Endothelial cell of umbilical vein (primary cell): ENCODE measurements at regions not wholly inside any gene's neighbourhood (a gene's known extent, or its start where the extent isn't known, plus 50 kb on each side); places are given as distances from the start of the nearest gene placed in this dataset.
"Not testable (repeated sequence)": the region's sequence is repeated elsewhere in the genome, so short reads cannot be mapped to it uniquely, and the experiment has no call there.

Experiments
- BruUV-seq: library from RNA; stranded (reverse); fragments of 400-500 nt; replicated peaks from 2 replicates; lab custom pipeline; 2021; lab: Mats Ljungman, UMichigan
- CTCF ChIA-PET: fragments of 300-600, 350-600 bp; sonication (Branson Sonifier 250); formaldehyde crosslinking; loops from one replicate; lab custom pipeline; 2021; ENCODE audit warnings: antibody characterized with exemption, inconsistent platforms; lab: Charles Lee
- POLR2A ChIA-PET: fragments of 300-600, 350-600 bp; sonication (Branson Sonifier 250); formaldehyde crosslinking; loops from one replicate; lab custom pipeline; 2021; ENCODE audit warnings: antibody characterized with exemption, inconsistent platforms; lab: Charles Lee
- DNase-seq: peaks from one replicate; pipeline ENCODE4 v3.0.0-alpha.2; 2011; ENCODE audit warnings: low read depth, low spot score
- FAIRE-seq: peaks from 2 replicates; lab custom pipeline; 2011; peaks lifted over from hg19 to GRCh38; lab: Jason Lieb, UNC
- H2AFZ ChIP-seq: 2 replicates; pipeline ENCODE4 v1.6.0; 2012; ENCODE audit warnings: low read depth, low read length, control low read depth, inconsistent platforms
- H3K27ac ChIP-seq: 2 replicates; pipeline ENCODE4 v1.5.1; 2011; ENCODE audit warnings: low read depth, mild to moderate bottlenecking, control low read depth, low read length, moderate library complexity; ENCODE audit not compliant: insufficient read depth
- H3K27me3 ChIP-seq, 2 experiments: 2 replicates each; pipeline versions ENCODE4 v1.6.0 to v1.6.1; 2011; ENCODE audit warnings: low read length in 2 of 2, mixed read lengths in 1 of 2; ENCODE audit not compliant: control insufficient read depth in 2 of 2, insufficient read depth in 2 of 2
- H3K36me3 ChIP-seq, 2 experiments: 2 replicates in 1 of 2; 3 replicates in 1 of 2; pipeline ENCODE4 v1.5.1; 2011; ENCODE audit warnings: low read length in 2 of 2, mild to moderate bottlenecking in 1 of 2, moderate library complexity in 1 of 2; ENCODE audit not compliant: control insufficient read depth in 2 of 2, insufficient read depth in 2 of 2; ENCODE audit errors: extremely low read depth in 1 of 2
- H3K4me1 ChIP-seq: 3 replicates; pipeline ENCODE4 v1.5.1; 2011; ENCODE audit warnings: mild to moderate bottlenecking, low read length; ENCODE audit not compliant: control insufficient read depth, insufficient read depth; ENCODE audit errors: extremely low read depth
- H3K4me2 ChIP-seq: 2 replicates; pipeline ENCODE4 v1.6.1; 2011; ENCODE audit warnings: low read length, control low read depth, mixed read lengths; ENCODE audit not compliant: insufficient read depth
- H3K4me3 ChIP-seq, 3 experiments: fragments of 200-600 bp in 1 of 3; sonication (generic), shearing (Covaris generic) in 1 of 3; replicated peaks in 1 of 3; 2 replicates each; pipeline ENCODE4 v1.5.1; 2011 to 2016; ENCODE audit warnings: control low read depth in 3 of 3, low read length in 3 of 3, mild to moderate bottlenecking in 2 of 3, inconsistent platforms in 1 of 3, low read depth in 1 of 3, moderate library complexity in 1 of 3; ENCODE audit not compliant: insufficient read depth in 1 of 3
- H3K79me2 ChIP-seq: 2 replicates; pipeline ENCODE4 v1.6.0; 2012; ENCODE audit warnings: low read length, inconsistent platforms; ENCODE audit not compliant: control insufficient read depth, insufficient read depth
- H3K9ac ChIP-seq: replicated peaks from 2 replicates; pipeline ENCODE3; 2011; ENCODE audit warnings: low read length, control low read depth; ENCODE audit not compliant: insufficient read depth; ENCODE audit errors: extremely low read depth
- H3K9me1 ChIP-seq: replicated peaks from 3 replicates; pipeline ENCODE4 v1.6.0; 2011; ENCODE audit warnings: mild to moderate bottlenecking, low read length; ENCODE audit not compliant: control insufficient read depth, insufficient read depth; ENCODE audit errors: extremely low read depth
- H3K9me3 ChIP-seq: replicated peaks from 2 replicates; pipeline ENCODE4 v1.5.1; 2012; ENCODE audit warnings: low read length, inconsistent platforms; ENCODE audit not compliant: control insufficient read depth, insufficient read depth
- H4K20me1 ChIP-seq: replicated peaks from 2 replicates; pipeline ENCODE3; 2011; ENCODE audit warnings: mild to moderate bottlenecking, low read length; ENCODE audit not compliant: control insufficient read depth, insufficient read depth; ENCODE audit errors: extremely low read depth
- CTCF ChIP-seq, 2 donors: IDR thresholded peaks; 1 replicate in 1 of 2; 2 replicates in 1 of 2; pipeline ENCODE4 v1.5.1; 2011; ENCODE audit warnings: low read length in 2 of 2, mild to moderate bottlenecking in 2 of 2, moderate library complexity in 2 of 2, control low read depth in 1 of 2, inconsistent platforms in 1 of 2, low read depth in 1 of 2; ENCODE audit not compliant: insufficient read depth in 1 of 2; ENCODE audit errors: extremely low read depth in 1 of 2
- EZH2 ChIP-seq: IDR thresholded peaks from 2 replicates; pipeline ENCODE4 v1.6.1; 2012; ENCODE audit warnings: borderline replicate concordance, low read depth, mild to moderate bottlenecking, moderate library complexity, low read length, inconsistent platforms; ENCODE audit not compliant: severe bottlenecking
- FOS ChIP-seq: IDR thresholded peaks from 2 replicates; pipeline ENCODE4 v1.6.1; 2011; ENCODE audit warnings: mild to moderate bottlenecking, low read length, moderate library complexity, borderline replicate concordance; ENCODE audit not compliant: insufficient read depth
- GATA2 ChIP-seq: IDR thresholded peaks from 2 replicates; pipeline ENCODE4 v1.7.0; 2011; ENCODE audit warnings: low read depth, mild to moderate bottlenecking, moderate library complexity, mixed read lengths, low read length; ENCODE audit not compliant: insufficient read length, insufficient read depth
- JUN ChIP-seq: IDR thresholded peaks from 2 replicates; pipeline ENCODE4 v1.6.1; 2011; ENCODE audit warnings: borderline replicate concordance, low read depth; ENCODE audit not compliant: insufficient read length, insufficient read depth
- MAX ChIP-seq: IDR thresholded peaks from 2 replicates; pipeline ENCODE4 v1.6.1; 2011; ENCODE audit not compliant: insufficient read depth, insufficient read length
- MYC ChIP-seq: IDR thresholded peaks from one replicate; pipeline ENCODE4 v1.6.1; 2011; ENCODE audit warnings: mild to moderate bottlenecking, low read depth, low read length
- POLR2A ChIP-seq: IDR thresholded peaks from 2 replicates; pipeline ENCODE4 v1.6.1; 2012; ENCODE audit warnings: low read depth, mild to moderate bottlenecking, control low read depth, low read length
- POLR2AphosphoS5 ChIP-seq: IDR thresholded peaks from 2 replicates; pipeline ENCODE4 v1.6.1; 2012; ENCODE audit warnings: low read depth, mild to moderate bottlenecking, control low read depth, low read length, moderate library complexity; ENCODE audit not compliant: insufficient read depth
- dilution Hi-C: fragments of 300-500 bp; cut with MboI; formaldehyde crosslinking; loops from one replicate; pipeline ENCODE4 v1.15.0; 2019; ENCODE audit warnings: low sequenced_read_pairs; ENCODE audit not compliant: extremely low pct_ligation_motif_present
- intact Hi-C: fragments of 100-400 bp; cut with micrococcal nuclease; formaldehyde crosslinking; loops from one replicate; pipeline ENCODE4 v1.10.0; 2022

DNA sequence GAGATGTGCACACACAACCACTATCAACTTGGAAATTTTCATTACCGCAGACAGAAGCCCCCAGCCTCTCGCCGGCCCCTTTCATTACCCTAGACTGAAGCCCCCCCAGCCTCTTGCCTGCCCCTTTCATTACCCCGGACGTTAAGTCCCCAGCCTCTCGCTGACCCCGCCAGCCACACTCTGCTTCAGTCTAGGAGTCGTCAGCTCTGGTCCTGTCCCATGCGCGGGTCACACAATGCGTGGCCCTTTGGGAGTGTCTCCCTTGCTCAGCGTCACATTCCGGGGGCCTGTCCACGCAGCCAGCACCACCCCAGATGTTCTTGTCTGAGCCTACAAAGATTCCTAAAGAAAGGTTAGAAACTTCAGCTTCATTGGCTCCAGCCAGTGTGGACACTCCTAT, 157.7 kb downstream of the LAT start:
- H3K79me2 ChIP-seq, H3K4me3 ChIP-seq, H3K27me3 ChIP-seq, intact Hi-C loops, H3K9me3 ChIP-seq, dilution Hi-C loops, H3K36me3 ChIP-seq, DNase-seq, H4K20me1 ChIP-seq, CTCF ChIA-PET, H3K9me1 ChIP-seq, H2AFZ ChIP-seq, H3K27ac ChIP-seq, BruUV-seq, FAIRE-seq, H3K9ac ChIP-seq, POLR2A ChIA-PET, H3K4me1 ChIP-seq, H3K4me2 ChIP-seq: not testable (repeated sequence)

DNA sequence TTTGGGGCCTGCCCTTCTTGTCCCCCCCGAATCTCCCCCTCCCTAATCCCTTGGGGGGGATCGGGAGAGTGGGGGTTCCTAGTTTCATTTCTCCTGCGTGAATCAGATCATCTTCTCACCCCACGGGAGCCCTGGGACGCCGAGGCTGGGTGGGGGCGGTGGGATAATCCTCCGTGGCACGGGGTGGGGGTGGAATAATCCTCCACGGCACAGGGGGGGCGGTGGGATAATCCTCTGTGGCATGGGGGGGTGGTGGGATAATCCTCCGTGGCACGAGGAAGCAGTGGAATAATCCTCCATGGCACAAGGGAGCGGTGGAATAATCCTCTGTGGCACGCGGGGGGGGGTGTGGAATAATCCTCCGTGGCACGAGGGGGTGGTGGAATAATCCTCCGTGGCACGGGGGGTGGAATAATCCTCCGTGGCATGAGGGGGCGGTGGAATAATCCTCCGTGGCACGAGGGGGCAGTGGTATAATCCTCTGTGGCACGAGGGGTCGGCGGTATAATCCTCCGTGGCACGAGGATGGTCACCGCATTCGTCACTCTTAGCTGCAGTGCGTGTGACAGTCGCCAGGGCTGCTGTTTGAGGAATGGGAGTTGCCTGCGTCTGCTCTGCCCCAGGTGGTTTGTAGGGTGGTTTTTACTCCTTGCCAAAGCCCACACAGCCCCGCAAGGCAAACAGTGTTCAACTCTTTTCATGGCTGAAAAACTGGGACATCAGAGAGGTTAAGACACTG, 156.9 kb downstream of the LAT start:
- ChIA-PET CTCF (no interaction called here), POLR2A (no interaction called here)
- Histone ChIP-seq H3K27me3 (no peaks in the 10 kb centered on the region), H3K27ac (no peak overlapping the region), H3K9me3 (no peaks in the 10 kb centered on the region), H3K9ac (no peak overlapping the region), H3K4me3 (no peak overlapping the region), H3K4me1 (no peaks in the 10 kb centered on the region), H3K9me1 (no peaks in the 10 kb centered on the region), H3K4me2 (no peak overlapping the region), H2AFZ (no peak overlapping the region), H3K36me3 (no peaks in the 10 kb centered on the region), H4K20me1 (no peaks in the 10 kb centered on the region), H3K79me2 (no peaks in the 10 kb centered on the region)
- BruUV-seq, result no TSS peak
- dilution Hi-C loops (no loop called here), intact Hi-C loops (no loop called here)
- FAIRE-seq (no peak), DNase-seq (no peak)
- no peak for TF ChIP-seq GATA2
- no peak for TF ChIP-seq JUN
- no peak for TF ChIP-seq MYC
- no peak for TF ChIP-seq CTCF (IDR thresholded peaks at IDR 0.05; ENCODE audit: extremely low read depth in 1 of 2, insufficient read depth in 1 of 2, low read depth in 1 of 2, low read length in 2 of 2)
- no peak for TF ChIP-seq POLR2A
- TF ChIP-seq MAX, result no peak
- TF ChIP-seq FOS, result no peak
- no peak for TF ChIP-seq POLR2AphosphoS5
- no peak for TF ChIP-seq EZH2

DNA sequence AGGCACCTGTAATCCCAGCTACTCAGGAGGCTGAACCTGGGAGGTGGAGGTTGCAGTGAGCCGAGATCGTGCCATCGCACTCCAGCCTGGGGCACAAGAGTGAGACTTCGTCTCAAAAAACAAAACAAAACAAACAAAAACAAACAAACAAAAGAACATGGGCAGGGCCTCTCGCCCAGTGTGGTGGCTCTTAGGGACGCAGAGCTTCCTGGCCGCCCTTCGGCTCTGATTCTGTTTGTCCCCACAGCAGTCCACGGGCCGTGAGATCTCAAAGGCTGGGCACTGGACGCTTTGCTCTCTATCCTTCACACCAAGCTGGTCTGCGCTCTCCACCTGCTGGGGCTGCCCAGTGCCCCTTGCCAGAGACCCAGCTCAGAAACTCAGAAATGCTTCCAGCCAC, 156.3 kb downstream of the LAT start:
- dilution Hi-C loops, FAIRE-seq, intact Hi-C loops, H3K9ac ChIP-seq, H3K79me2 ChIP-seq, H4K20me1 ChIP-seq, CTCF ChIA-PET, H3K36me3 ChIP-seq, H3K27ac ChIP-seq, H3K4me1 ChIP-seq, DNase-seq, H3K4me2 ChIP-seq, H2AFZ ChIP-seq, BruUV-seq, POLR2A ChIA-PET, H3K9me3 ChIP-seq, H3K4me3 ChIP-seq, H3K27me3 ChIP-seq, H3K9me1 ChIP-seq: not testable (repeated sequence)
